GM18858 (cell line): ENCODE measurements at regions not wholly inside any gene's neighbourhood (a gene's known extent, or its start where the extent isn't known, plus 50 kb on each side); places are given as distances from the start of the nearest gene placed in this dataset.

ENCODE experiments used
- ATAC-seq: cut with Tn5 transposase; IDR thresholded peaks from one replicate; pipeline ENCODE4 v1.9.1; 2021; ENCODE audit not compliant: unreplicated experiment

GRCh38 chrX:69306063-69306404, 140.8 kb upstream of the PJA1 start:
- ATAC-seq: no peak

DNA sequence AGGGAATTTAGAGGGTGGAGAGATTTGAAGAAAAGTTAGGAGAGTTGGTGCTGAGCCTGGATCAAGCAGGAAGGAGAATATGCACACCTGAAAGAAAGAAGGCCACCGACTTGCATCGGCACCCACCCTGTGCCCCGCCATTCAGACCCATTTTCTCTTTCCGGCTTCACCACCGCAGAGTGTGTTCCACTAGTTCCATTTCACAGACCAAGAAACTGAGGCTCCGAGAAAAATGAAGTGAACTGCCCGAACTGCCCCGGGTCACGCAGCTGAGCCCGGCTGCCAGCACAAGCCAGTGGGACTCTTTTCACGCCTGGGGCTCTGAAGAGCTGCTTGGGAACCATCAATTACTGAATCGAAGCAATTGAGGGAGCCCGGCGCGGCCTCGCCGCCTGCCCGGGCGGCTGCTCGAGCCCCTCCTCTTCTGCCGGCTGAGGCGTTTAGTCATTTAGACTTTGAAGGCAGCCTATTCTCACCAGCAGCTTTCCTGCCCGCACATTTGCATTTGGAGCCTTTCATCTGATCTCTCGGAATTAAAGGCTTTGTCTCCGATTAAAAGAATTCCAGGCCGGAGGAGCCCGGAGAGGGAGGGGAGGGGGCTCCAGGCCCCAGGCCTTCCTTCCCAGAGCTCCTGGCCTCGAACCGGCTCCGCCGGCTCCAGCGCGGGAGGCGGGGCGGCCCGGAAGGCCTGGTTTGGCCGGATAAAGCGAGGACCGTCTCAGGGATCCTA, 140.2 kb upstream of the PJA1 start:
- no peak for ATAC-seq

GRCh38 chrX:69303231-69303630, 138.0 kb upstream of the PJA1 start:
- no peak for ATAC-seq

- no peak for ATAC-seq
Measured at GRCh38 chrX:69299951-69300714, 134.9 kb upstream of the PJA1 start.

DNA sequence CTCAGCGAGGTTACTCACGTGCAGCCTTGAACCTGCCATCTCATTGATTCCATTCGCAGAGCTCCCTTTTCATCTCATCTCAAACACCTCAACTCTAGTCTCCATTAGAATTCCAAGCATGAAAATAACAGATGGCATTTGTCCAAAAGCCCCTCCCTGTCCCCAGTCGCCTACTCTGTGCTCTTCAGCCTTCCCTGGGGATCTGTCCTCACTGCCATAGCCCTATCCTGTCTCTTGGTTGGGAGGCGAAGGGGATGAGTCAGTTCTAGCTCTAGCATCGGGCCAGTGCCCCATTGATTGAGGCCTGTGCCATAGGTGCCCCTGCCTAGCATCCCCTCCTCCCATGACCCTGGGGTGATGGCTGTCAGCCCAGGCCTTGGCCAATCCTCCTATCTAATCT, 134.0 kb upstream of the PJA1 start:
- ATAC-seq: no peak

DNA sequence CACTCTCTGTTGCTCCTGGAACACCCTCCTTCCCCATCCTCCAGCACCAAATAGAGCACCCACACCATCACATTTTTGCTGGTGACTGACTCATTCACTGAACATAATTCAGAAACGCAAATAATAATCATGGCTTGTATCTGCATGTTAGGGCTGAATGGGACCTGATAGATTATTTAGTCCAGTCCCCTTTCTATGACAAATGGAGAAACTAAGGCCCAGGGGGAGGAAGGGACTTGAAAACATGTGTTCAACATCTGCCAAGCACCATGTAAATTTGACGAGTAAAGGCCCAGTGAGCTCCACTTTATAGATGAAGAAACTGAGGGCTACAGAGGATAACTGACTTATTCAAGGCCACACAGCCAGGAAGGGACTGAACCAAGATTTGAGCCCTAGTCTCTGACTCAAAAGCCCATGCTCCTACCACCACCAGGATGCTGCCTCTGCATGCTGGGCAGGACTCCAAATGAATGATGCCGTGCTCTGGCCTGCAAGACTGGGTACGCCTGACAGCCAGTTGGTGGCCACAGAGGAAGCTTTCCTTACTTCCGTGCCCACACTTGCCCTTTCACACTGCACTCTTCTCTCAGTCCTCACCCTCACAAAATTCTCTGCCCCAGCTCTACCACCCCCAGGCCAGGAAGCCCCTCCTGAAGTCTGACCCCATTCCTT, 133.3 kb upstream of the PJA1 start:
- no peak for ATAC-seq

DNA sequence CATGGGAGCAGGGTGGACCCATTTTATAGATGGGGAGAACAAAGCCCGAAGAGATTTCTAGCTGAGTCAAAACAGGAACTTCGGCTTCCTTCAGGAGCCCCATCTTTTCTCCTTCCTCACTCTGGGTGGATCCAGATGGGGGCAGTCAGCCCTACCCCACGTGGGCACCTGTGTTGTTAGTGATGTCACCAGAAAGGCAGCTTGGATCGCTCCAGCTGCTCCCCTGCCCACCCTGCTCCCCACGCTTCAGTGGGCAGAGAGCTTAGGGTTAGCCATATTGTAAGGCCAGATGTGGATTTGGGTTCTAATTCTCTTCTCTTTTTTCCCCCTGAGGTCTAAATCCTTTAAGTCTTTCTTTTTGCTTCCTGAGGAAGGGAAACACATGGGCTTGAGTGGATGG, 132.3 kb upstream of the PJA1 start:
- no peak for ATAC-seq

- no peak for ATAC-seq
Measured at GRCh38 chrX:69293776-69294601, 128.7 kb upstream of the PJA1 start.

DNA sequence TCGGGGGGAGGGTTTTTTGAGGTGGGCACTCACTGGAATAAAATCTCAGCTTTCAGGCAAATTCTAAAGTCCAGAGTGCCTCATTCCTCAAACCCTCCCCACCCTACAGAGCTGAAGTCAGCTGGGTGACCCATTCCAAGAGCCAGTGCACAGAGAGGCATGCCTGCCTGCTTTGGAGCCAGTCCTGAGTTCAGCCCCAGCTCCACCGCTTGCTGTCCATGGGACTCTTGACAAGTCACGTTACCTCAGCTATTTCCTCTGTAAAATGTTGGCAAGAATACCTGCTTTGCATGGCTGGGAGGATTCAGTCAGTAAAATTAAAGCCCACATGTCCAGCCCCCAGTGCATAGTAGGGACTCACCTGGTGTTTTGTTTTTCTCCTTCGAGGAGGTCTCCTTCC, 125.9 kb upstream of the PJA1 start:
- no peak for ATAC-seq

- no peak for ATAC-seq
Measured at GRCh38 chrX:69290292-69290691, 125.0 kb upstream of the PJA1 start.

DNA sequence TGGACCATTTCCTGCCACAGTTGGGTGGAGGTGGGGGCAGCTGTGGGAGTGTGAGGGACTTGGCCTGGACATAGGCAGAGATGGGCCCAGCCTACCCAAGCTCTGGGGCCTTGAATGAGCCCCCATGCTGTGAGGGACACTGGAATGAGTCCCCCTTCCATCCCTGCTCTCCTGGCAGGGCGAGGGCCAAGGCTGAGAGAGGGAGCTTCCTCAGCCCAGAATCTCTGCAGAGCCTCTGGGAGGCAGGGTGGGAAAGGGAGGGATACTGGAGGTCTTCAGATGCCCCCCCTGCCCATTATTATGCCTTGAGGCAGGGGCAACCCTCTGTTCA, 124.5 kb upstream of the PJA1 start:
- no peak for ATAC-seq

- no peak for ATAC-seq
Measured at GRCh38 chrX:69289046-69289792, 124.0 kb upstream of the PJA1 start.

GRCh38 chrX:69287095-69287494, 121.8 kb upstream of the PJA1 start:
- no peak for ATAC-seq

- ATAC-seq: no peak
Measured at GRCh38 chrX:69286565-69286906, 121.3 kb upstream of the PJA1 start.

GRCh38 chrX:69285881-69286564, 120.8 kb upstream of the PJA1 start:
- ATAC-seq: peak; percentile 42

- no peak for ATAC-seq
Measured at GRCh38 chrX:69285401-69285877, 120.2 kb upstream of the PJA1 start.

DNA sequence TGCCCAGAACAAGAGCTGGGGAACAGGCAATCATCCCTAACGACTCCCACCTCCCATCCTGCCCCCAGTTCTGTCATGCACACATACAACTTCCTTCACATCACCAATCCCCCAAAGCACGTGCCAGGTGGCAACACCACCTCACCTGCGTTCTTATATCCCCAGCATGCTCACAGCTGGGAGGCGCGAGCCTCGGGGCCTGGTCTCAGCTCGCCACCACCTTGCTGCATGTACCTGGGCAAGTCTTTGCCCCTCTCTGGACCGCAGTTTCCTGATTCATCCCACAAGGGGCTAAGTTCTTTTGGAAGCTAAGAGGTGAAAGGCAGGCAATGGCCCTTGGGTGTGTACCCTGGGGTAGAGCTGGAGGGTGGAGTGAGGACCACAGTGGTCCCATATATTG, 119.2 kb upstream of the PJA1 start:
- no peak for ATAC-seq

DNA sequence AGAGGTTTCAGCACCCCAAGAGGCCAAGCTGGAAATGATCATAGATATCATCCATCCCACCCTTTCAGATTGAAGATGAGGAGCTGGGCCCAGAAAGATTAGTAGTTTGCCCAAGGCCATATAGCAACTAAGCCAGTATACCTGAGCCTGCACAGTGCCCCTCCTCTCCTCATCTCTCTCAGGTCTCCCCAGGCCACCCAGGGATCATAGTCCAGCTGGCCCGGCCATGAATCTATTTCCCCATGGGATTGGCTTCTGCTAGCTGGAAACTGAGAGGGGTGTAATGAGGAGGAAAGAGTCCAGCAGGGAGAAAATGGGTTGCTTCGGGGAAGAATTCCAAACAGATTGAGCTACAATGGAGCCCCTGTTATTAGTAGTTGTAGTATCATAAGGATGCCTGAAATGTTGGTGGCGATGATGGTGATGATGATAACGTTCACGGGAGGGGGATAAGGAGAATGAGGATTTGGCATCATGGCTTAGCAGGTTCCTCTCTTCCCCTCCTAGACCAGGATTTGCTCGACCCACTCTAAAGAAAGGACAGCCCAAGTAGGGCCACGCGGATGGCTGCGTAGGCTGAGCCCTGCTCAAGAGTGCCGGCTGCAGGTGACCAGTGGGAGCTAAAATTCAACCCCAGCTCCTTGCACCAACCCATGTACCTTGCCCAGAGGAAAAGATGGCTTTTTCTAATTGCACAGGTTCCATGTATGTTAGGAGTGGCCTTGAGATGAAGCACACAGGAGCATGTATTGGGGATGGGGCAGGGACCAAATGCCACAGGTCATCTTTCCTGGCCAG, 117.8 kb upstream of the PJA1 start:
- no peak for ATAC-seq

DNA sequence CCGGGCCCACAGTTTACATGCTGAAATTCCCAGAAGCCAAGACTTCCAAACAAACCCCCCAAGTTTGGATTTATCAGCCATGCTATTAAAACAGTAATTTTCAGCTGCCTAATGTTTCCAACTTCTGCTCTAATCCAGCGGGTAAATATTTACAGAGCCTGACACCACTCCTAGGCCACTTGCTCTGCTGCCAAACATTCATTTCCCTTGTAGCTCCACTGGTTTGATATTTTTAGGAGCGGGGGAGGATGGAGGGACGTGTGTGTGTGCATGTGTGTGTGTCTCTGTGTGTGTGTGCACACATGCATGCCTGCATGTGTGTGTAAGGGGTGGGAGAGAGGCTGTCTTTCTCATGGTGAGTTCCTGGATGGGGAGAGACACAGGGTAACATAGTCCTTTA, 115.7 kb upstream of the PJA1 start:
- ATAC-seq: no peak
